ENCODE measurements at regions not wholly inside any gene's neighbourhood (a gene's known extent, or its start where the extent isn't known, plus 50 kb on each side); places are given as distances from the start of the nearest gene placed in this dataset.

DNA sequence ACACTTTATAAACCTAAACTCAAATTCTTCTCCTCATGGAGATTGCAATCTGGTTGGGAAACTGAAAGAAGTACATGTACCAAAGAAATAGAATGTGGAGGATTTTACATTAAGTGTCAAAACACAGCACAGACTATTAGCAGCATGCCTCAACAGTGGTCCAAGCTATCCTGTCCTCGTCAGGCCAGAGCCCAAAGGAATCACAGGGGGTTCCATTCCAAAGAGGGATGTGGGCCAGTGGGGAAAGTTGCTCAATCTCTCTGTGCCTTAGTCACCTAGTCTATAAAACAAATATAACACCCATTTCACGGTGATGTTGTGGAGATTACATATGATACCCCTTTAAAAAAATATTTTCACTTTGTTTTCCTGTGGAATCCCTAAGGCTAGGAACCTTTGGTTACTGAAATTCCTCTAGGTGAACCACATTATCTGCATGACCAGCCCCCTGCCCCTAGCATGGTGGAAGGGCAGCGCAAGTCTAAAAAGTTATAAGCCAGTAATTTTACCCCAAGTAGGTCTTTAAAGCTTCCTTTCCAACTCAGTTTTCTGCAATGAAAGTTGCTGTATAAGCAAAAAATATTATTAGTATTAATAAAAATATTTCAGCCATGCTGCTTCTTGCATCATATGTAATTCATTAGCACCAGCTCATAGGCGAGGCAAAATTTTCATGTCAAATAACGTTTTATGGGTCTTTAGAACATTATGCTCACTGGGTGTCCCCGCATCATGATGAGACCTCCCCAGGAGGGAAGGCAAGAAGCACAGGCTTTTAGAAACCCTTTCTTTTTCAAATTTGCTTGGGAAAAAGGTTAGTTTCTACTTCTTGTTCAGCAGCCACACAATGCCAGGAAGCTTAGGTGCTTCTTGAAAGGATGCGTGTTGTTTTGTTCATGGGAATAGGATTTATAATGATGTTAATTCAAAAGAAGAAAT is 548.8 kb upstream of the PKN2 start:
- TF ChIP-seq CTCF (conservative IDR thresholded peaks at IDR 0.05 in 1 of 2, IDR thresholded peaks at IDR 0.05 in 1 of 2; ENCODE audit: low read depth in 1 of 2, low read length in 2 of 2) (no peak), EZH2 (IDR thresholded peaks at IDR 0.05; ENCODE audit: low read length, missing control alignments) (no peak)

All from fibroblast of lung (primary cell).